HG02885 (cell line): ENCODE measurements at regions not wholly inside any gene's neighbourhood (a gene's known extent, or its start where the extent isn't known, plus 50 kb on each side); places are given as distances from the start of the nearest gene placed in this dataset.

Experiments used
- ATAC-seq: cut with Tn5 transposase; IDR thresholded peaks from one replicate; pipeline ENCODE4 v1.9.1; 2021; ENCODE audit warnings: mild to moderate bottlenecking; ENCODE audit not compliant: unreplicated experiment, poor library complexity

DNA sequence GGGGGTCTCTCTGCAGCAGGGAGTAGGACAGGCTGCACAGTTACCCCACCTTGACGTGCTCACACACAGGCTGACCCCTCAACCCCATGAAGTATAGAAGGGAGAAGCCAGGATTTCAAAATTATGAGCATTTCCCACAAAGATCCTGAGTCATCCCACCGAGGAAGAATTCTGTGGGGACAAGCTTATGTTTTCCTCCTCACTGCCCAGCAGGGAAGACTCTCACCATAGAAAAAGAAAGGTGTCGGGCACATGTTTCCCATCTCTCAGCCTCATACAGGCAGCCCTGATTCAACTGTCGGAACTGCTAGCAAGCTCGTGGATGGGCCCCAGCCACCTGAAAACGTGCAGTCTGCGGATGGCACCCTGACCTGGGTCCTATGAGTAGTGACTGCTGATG, 499.7 kb upstream of the MKI67 start:
- no peak for ATAC-seq

- no peak for ATAC-seq
Observed at GRCh38 chr10:128626397-128627000, 500.3 kb upstream of the MKI67 start.

DNA sequence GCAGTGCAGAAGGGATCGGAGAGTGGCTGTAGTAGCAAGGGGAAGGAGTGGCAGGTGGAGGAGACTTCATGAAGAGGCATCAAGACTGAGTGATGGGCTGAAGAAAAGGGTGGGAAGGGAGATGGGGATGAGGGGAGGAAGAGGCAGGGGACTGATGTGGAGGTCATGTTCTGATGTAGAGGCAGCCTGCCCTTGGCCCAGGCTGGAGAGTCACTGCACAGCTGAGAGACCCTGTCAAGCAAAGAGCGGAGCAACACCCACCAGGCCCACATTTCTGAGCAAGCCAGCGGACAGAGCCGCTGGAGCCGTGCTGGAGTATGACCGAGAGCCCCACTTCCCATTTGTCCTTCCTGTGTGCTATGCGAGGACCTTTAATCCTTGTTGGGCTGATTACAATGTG, 501.6 kb upstream of the MKI67 start:
- ATAC-seq: no peak

DNA sequence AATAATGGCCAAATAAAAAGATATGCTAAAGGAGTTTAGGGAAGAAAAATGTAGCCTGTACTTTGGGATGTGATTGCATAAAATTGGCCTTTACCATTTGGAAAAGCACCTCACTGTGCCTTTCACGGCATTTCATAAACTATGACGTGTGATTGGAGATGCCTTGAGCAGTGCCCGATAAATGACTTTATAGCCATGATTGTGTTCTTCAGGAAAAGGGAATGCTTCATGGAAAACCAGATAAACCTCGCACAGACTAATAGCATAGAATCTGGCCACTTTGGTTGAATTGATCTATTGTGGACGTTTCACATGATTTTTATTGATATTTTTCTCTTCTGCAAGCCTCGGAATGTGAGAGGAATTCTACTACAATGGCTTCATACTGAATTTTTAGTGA, 502.0 kb upstream of the MKI67 start:
- no peak for ATAC-seq

GRCh38 chr10:128629111-128630096, 503.2 kb upstream of the MKI67 start:
- ATAC-seq: no peak

DNA sequence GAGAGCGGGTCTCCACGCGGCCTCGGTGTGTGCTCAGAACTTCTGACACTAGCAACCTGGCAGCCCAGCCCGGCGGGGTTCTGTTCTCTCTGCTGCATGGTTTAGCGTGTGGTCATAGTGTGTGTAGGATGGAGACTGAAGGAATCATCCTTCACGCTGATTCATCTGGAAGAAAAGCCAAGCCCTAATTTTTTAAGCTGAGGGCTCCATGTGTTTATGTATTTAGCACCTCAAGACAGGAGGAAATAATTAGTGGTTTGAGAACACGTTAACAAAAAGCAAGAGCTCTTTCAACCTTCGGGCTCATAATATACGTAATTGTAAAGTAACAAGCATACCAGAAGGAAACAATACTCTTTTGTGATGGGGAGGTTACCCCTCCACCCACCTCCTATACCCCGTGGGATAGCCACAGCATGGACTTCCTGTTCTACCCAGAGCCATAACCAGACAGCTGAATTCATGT, 504.6 kb upstream of the MKI67 start:
- ATAC-seq: no peak

GRCh38 chr10:128631801-128632241, 505.6 kb upstream of the MKI67 start:
- no peak for ATAC-seq

GRCh38 chr10:128632694-128633093, 506.5 kb upstream of the MKI67 start:
- no peak for ATAC-seq

- ATAC-seq: no peak
Observed at GRCh38 chr10:128633864-128634540, 507.8 kb upstream of the MKI67 start.

DNA sequence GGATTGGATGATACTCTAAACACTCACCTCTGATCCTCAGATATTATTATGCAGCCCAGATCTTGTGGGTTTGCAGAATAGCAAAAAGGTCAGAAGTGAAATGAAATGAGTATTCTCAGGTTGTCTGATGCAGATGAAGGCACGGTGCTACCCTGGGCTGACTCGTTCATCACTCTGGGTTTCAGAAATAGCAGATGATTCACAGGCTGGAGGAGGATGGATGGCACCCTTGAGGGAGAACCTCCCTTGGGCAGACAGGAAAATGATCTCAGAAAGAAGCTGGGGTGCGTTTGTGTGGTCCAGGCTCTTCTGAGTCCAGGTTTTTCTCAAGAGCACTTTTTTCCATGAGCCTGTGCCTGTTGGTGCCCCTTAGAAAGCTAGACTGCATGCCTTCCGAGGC, 515.8 kb upstream of the MKI67 start:
- no peak for ATAC-seq

DNA sequence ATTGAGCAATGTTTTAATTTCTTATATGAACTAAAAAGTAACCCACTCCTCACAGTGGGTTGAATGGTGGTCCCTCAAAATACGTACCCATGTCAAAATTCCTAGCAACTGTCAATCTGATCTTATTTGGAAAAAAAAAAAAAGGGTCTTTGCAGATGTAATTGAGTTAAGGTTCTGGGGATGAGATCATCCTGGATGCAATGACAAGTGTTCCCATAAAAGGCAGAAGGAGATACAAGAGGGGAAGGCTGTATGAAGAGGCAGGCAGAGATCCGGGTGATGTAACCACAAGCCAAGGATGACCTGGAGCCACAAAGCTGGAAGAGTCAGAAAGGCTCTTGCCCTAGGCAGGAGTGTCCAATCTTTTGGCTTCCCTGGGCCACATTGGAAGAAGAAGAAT, 516.3 kb upstream of the MKI67 start:
- no peak for ATAC-seq

DNA sequence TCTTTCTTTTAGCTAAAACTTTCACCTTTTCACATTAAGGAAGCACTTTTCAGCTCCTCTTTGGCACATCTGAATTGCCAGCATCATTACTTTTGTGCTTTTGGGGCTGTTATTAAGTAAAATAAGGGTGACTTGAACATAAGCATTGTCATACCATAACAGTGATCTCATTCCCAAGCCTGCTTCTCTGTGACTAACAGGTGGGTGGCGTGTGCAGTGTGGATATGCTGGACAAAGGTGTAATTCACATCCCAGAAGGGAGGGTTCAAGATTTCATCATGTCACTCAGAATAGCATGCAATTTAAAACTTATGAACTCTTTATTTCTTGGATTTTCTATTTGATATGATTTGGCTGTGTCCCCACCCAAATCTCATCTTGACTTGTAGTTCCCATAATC, 517.4 kb upstream of the MKI67 start:
- ATAC-seq: no peak

DNA sequence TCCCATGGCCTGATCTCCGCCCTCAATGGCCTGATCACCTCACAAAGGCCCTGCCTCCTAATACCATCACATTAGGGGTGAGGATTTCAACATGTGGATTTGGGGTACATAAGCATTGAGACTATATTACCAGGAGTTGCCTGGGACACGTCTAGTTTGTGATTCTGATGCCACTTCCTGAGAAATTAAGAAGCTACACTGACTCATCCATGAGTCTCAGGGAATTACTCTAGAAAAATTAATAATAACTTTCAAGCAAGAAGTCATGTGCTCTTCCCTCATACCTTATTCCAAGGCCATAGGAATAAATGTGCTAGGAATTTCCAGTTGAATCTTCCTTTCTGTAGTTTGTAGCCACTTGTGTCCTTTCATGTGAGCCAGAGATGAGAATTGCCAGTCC, 519.3 kb upstream of the MKI67 start:
- ATAC-seq: no peak

- ATAC-seq: no peak
Observed at GRCh38 chr10:128646956-128647355, 520.7 kb upstream of the MKI67 start.

- ATAC-seq: no peak
Observed at GRCh38 chr10:128657548-128657947, 531.3 kb upstream of the MKI67 start.

DNA sequence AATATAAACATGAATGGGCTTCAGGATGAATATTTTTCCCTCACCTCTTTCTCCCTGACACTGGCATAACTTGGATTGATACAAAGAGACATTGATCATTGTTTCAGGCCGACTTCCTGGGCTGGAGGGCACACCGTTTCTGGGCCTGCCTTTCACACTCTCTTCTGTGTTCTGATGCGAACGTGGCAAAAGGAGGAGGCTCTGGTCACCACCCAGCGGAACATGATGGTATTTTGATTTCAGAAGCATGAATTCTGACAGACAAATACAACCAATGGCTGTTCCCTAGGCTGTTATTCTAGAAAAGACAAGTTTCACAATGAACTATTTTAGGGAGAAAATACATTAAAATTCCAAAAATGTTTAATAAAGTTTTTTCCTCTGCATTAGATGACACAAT, 534.5 kb upstream of the MKI67 start:
- ATAC-seq: no peak

GRCh38 chr10:128661404-128662197, 535.4 kb upstream of the MKI67 start:
- no peak for ATAC-seq

DNA sequence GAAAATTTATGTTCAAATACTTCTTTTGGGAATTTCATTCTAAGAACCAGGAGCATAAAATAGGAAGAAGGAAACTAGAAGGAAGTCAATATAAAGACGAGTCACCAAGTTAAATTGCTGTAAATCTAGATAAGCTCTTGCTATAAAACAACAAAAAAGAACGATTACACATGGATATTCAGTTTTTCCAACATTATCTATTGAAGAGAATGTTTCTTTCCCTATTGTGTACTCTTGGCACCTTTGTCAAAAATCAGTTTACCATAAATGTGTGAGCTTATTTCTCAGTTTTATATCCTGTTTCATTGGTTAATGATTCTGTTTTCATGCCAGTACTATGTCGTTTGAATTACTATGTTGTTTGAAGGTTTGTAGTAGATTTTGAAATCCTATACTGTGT, 536.3 kb upstream of the MKI67 start:
- ATAC-seq: no peak

- no peak for ATAC-seq
Observed at GRCh38 chr10:128664729-128665128, 538.5 kb upstream of the MKI67 start.

DNA sequence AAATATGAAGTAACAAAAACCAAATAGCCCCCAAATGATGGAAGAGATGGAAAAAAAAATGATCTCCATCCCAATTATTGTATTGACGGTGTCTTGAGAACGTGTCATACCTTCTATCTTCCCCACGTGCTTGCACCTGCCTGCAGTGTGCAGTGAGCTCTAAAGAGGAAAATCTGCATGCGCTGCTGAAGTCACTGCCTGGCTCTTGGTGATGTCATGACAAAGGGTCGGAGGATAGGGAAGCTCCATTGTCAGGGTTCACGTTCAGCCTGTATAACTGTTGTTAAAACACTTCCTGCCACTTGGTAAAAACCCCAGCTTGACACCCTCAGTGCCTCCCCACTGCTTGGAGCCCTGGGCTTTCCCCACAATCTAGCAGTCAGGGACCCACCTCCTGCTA, 549.2 kb upstream of the MKI67 start:
- no peak for ATAC-seq
